Neuronal stem cell (in vitro differentiated cells): ENCODE measurements at regions not wholly inside any gene's neighbourhood (a gene's known extent, or its start where the extent isn't known, plus 50 kb on each side); places are given as distances from the start of the nearest gene placed in this dataset.

Experiments used
- DNase-seq: peaks from one replicate; pipeline ENCODE4 v3.0.0-alpha.2; 2013; ENCODE audit warnings: low spot score
- H2AFZ ChIP-seq: one replicate; pipeline ENCODE4 v1.6.1; 2013; ENCODE audit warnings: mild to moderate bottlenecking, low read length, inconsistent platforms
- H2AK5ac ChIP-seq: 2 replicates; pipeline ENCODE4 v1.6.1; 2013; ENCODE audit warnings: low read depth, mild to moderate bottlenecking, inconsistent platforms, low read length, moderate library complexity, mixed read lengths
- H2BK120ac ChIP-seq: 2 replicates; pipeline ENCODE4 v1.6.1; 2013; ENCODE audit warnings: low read depth, mild to moderate bottlenecking, inconsistent platforms, low read length, moderate library complexity, mixed read lengths
- H2BK12ac ChIP-seq: one replicate; pipeline ENCODE4 v1.6.1; 2013; ENCODE audit warnings: low read length, inconsistent platforms
- H2BK15ac ChIP-seq: 2 replicates; pipeline ENCODE4 v1.6.1; 2013; ENCODE audit warnings: mild to moderate bottlenecking, low read length, inconsistent platforms, mixed read lengths
- H2BK5ac ChIP-seq: one replicate; pipeline ENCODE4 v1.6.1; 2013; ENCODE audit warnings: inconsistent platforms, mild to moderate bottlenecking, low read length, moderate library complexity
- H3K14ac ChIP-seq: one replicate; pipeline ENCODE4 v1.6.1; 2013; ENCODE audit warnings: low read length, inconsistent platforms
- H3K18ac ChIP-seq: 2 replicates; pipeline ENCODE4 v1.6.1; 2013; ENCODE audit warnings: low read length, inconsistent platforms
- H3K23ac ChIP-seq: 2 replicates; pipeline ENCODE4 v1.6.1; 2013; ENCODE audit warnings: low read depth, mild to moderate bottlenecking, mixed read lengths, low read length, inconsistent platforms; ENCODE audit not compliant: poor library complexity
- H3K27ac ChIP-seq: replicated peaks from 3 replicates; pipeline ENCODE4 v1.5.1; 2013; ENCODE audit warnings: low read length, inconsistent platforms
- H3K27me3 ChIP-seq, 3 experiments: 2 replicates each; pipeline ENCODE4 v1.6.1; 2013; ENCODE audit warnings: low read length in 3 of 3, mild to moderate bottlenecking in 2 of 3, inconsistent platforms in 1 of 3, low read depth in 1 of 3, mixed read lengths in 1 of 3, moderate library complexity in 1 of 3; ENCODE audit not compliant: control insufficient read depth in 3 of 3, insufficient read depth in 3 of 3
- H3K36me3 ChIP-seq, 2 donors: replicated peaks in 1 of 2; 2 replicates each; pipeline ENCODE4 v1.6.1; 2013; ENCODE audit warnings: low read length in 2 of 2; ENCODE audit not compliant: control insufficient read depth in 2 of 2, insufficient read depth in 2 of 2
- H3K4ac ChIP-seq: 2 replicates; pipeline ENCODE4 v1.6.1; 2013; ENCODE audit warnings: inconsistent platforms, mild to moderate bottlenecking, low read length, moderate library complexity
- H3K4me1 ChIP-seq, 2 donors: 1 replicate in 1 of 2; 2 replicates in 1 of 2; pipeline ENCODE4 v1.6.1; 2013; ENCODE audit warnings: low read length in 2 of 2, low read depth in 1 of 2; ENCODE audit not compliant: control insufficient read depth in 2 of 2, insufficient read depth in 1 of 2
- H3K4me2 ChIP-seq: one replicate; pipeline ENCODE4 v1.6.1; 2013; ENCODE audit warnings: mild to moderate bottlenecking, low read length, inconsistent platforms; ENCODE audit not compliant: insufficient read depth, poor library complexity, severe bottlenecking
- H3K4me3 ChIP-seq, 2 donors: 2 replicates each; pipeline ENCODE4 v1.5.1; 2013; ENCODE audit warnings: low read length in 2 of 2, mild to moderate bottlenecking in 2 of 2, inconsistent platforms in 1 of 2, moderate library complexity in 1 of 2
- H3K79me1 ChIP-seq: one replicate; pipeline ENCODE4 v1.6.1; 2013; ENCODE audit warnings: low read depth, mild to moderate bottlenecking, inconsistent platforms, low read length, moderate library complexity
- H3K9ac ChIP-seq: one replicate; pipeline ENCODE4 v1.6.1; 2013; ENCODE audit warnings: mild to moderate bottlenecking, low read depth, low read length, inconsistent platforms; ENCODE audit not compliant: poor library complexity
- H3K9me3 ChIP-seq, 2 donors: replicated peaks in 1 of 2; 2 replicates each; pipeline versions ENCODE3 to v1.6.1; 2013; ENCODE audit warnings: low read length in 2 of 2, mild to moderate bottlenecking in 2 of 2, inconsistent platforms in 1 of 2, low read depth in 1 of 2, mixed read lengths in 1 of 2, moderate library complexity in 1 of 2; ENCODE audit not compliant: control insufficient read depth in 2 of 2, insufficient read depth in 1 of 2
- H4K8ac ChIP-seq: one replicate; pipeline ENCODE4 v1.6.1; 2013; ENCODE audit warnings: low read depth, mild to moderate bottlenecking, inconsistent platforms, low read length, moderate library complexity
- H4K91ac ChIP-seq: one replicate; pipeline ENCODE4 v1.6.1; 2013; ENCODE audit warnings: low read length, low read depth, mild to moderate bottlenecking, inconsistent platforms; ENCODE audit not compliant: poor library complexity
- WGBS, 2 donors: extraction: QIAGEN DNeasy Blood & Tissue Kit; methylation state at CpG; one replicate each; pipeline ENCODE4 v1.1.7; 2013; ENCODE audit warnings: missing lambda C conversion rate in 2 of 2, mixed read lengths in 1 of 2; ENCODE audit not compliant: insufficient read length in 2 of 2, insufficient replicate concordance in 1 of 2; ENCODE audit errors: extremely low coverage in 2 of 2; 5-methylcytosine and 5-hydroxymethylcytosine counted together

- Histone ChIP-seq H3K27ac (no peak overlapping the region), H3K9me3 (no peaks in the 10 kb centered on the region), H3K36me3 (no peaks in the 10 kb centered on the region), H3K4ac (no peak overlapping the region), H3K4me1 (no peaks in the 10 kb centered on the region), H2BK12ac (no peak overlapping the region), H2BK15ac (no peak overlapping the region), H3K4me2 (no peak overlapping the region), H2AK5ac (no peak overlapping the region), H3K14ac (no peak overlapping the region), H2BK5ac (no peak overlapping the region), H4K91ac (no peak overlapping the region), H3K4me3 (no peak overlapping the region), H3K23ac (no peak overlapping the region), H2AFZ (no peak overlapping the region), H2BK120ac (no peak overlapping the region), H3K9ac (no peak overlapping the region), H3K27me3 (no peaks in the 10 kb centered on the region), H3K79me1 (no peaks in the 10 kb centered on the region), H4K8ac (no peak overlapping the region), H3K18ac (no peak overlapping the region)
- no peak for DNase-seq
- no CpG with 5 or more reads among the region's 2 CpGs for WGBS, 2 donors
Measured at GRCh38 chr4:66777097-66777496, 768.2 kb downstream of the CENPC start.

GRCh38 chr4:66769441-66769840 is 775.9 kb downstream of the CENPC start:
- H3K4me3 ChIP-seq: no peak overlapping the region
- no peak overlapping the region for H2BK15ac ChIP-seq
- no peak overlapping the region for H3K14ac ChIP-seq
- H3K18ac ChIP-seq: no peak overlapping the region
- no peak overlapping the region for H3K27ac ChIP-seq
- H2BK120ac ChIP-seq: no peak overlapping the region
- no peak overlapping the region for H3K4ac ChIP-seq
- H3K27me3 ChIP-seq: no peaks in the 10 kb centered on the region
- H3K36me3 ChIP-seq: no peaks in the 10 kb centered on the region
- H2AK5ac ChIP-seq: no peak overlapping the region
- H3K79me1 ChIP-seq: no peaks in the 10 kb centered on the region
- H3K9me3 ChIP-seq: no peaks in the 10 kb centered on the region
- no peak overlapping the region for H2BK5ac ChIP-seq
- no peak overlapping the region for H3K9ac ChIP-seq
- no peak overlapping the region for H2BK12ac ChIP-seq
- no CpG with 5 or more reads among the region's 4 CpGs for WGBS, 2 donors
- H2AFZ ChIP-seq: no peak overlapping the region
- H4K8ac ChIP-seq: no peak overlapping the region
- no peak overlapping the region for H3K4me2 ChIP-seq
- no peak overlapping the region for H4K91ac ChIP-seq
- no peaks in the 10 kb centered on the region for H3K4me1 ChIP-seq
- H3K23ac ChIP-seq: no peak overlapping the region
- no peak for DNase-seq

DNA sequence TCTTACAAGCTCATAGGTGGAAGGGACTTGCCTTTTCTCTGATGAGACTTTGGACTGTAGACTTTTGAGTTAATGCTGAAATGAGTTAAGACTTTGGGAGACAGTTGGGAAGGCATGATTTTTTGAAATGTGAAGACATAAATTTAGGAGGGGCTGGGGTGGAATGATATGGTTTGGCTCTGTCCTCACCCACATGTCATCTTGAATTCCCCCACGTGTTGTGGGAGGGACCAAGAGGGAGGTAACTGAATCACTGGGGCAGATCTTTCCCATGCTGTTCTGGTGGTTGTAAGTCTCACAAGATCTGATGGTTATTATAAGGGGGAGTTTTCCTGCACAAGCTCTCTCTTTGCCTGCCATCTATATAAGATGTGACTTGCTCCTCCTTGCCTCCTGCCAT is 777.9 kb downstream of the CENPC start:
- no peak overlapping the region for H3K23ac ChIP-seq
- no peak overlapping the region for H4K91ac ChIP-seq
- DNase-seq: no peak
- H4K8ac ChIP-seq: no peak overlapping the region
- no peak overlapping the region for H3K18ac ChIP-seq
- no peak overlapping the region for H3K4me2 ChIP-seq
- WGBS, 2 donors: no CpG with 5 or more reads among the region's 1 CpG
- no peak overlapping the region for H3K14ac ChIP-seq
- no peak overlapping the region for H3K4me3 ChIP-seq
- H3K27ac ChIP-seq: no peak overlapping the region
- H2AK5ac ChIP-seq: no peak overlapping the region
- no peaks in the 10 kb centered on the region for H3K36me3 ChIP-seq
- H2BK12ac ChIP-seq: no peak overlapping the region
- H3K79me1 ChIP-seq: no peaks in the 10 kb centered on the region
- no peak overlapping the region for H3K9ac ChIP-seq
- H2BK15ac ChIP-seq: no peak overlapping the region
- no peak overlapping the region for H3K4ac ChIP-seq
- H2BK120ac ChIP-seq: no peak overlapping the region
- H2BK5ac ChIP-seq: no peak overlapping the region
- no peaks in the 10 kb centered on the region for H3K9me3 ChIP-seq
- no peak overlapping the region for H2AFZ ChIP-seq
- H3K27me3 ChIP-seq: no peaks in the 10 kb centered on the region
- no peaks in the 10 kb centered on the region for H3K4me1 ChIP-seq

- Histone ChIP-seq H2BK15ac (no peak overlapping the region), H3K4me2 (no peak overlapping the region), H2BK120ac (no peak overlapping the region), H4K91ac (no peak overlapping the region), H3K79me1 (no peaks in the 10 kb centered on the region), H3K23ac (no peak overlapping the region), H2BK5ac (no peak overlapping the region), H3K4me3 (no peak overlapping the region), H4K8ac (no peak overlapping the region), H3K36me3 (no peaks in the 10 kb centered on the region), H3K9ac (no peak overlapping the region), H3K18ac (no peak overlapping the region), H3K9me3 (no peaks in the 10 kb centered on the region), H2AK5ac (no peak overlapping the region), H3K4ac (no peak overlapping the region), H2BK12ac (no peak overlapping the region), H3K27me3 (no peaks in the 10 kb centered on the region), H3K27ac (no peak overlapping the region), H2AFZ (peak overlapping the region; percentile 17), H3K14ac (no peak overlapping the region), H3K4me1 (no peaks in the 10 kb centered on the region)
- no peak for DNase-seq
- WGBS, 2 donors: no CpG with 5 or more reads among the region's 1 CpG
Measured at GRCh38 chr4:66766557-66766956, 778.7 kb downstream of the CENPC start.
